Neural progenitor cell (in vitro differentiated cells): ENCODE measurements at regions not wholly inside any gene's neighbourhood (a gene's known extent, or its start where the extent isn't known, plus 50 kb on each side); places are given as distances from the start of the nearest gene placed in this dataset.

Source experiments
- DNase-seq: peaks from one replicate; pipeline ENCODE4 v3.0.0-alpha.2; 2016; ENCODE audit warnings: low spot score
- H2AFZ ChIP-seq: fragments of 200-600 bp; sonication (generic); replicated peaks from 2 replicates; pipeline ENCODE4 v1.6.1; 2016; ENCODE audit warnings: antibody characterized with exemption
- H3F3A ChIP-seq: fragments of 200-600 bp; sonication (generic); 2 replicates; pipeline ENCODE4 v1.6.1; 2016; ENCODE audit warnings: antibody characterized with exemption, low read depth
- H3K27ac ChIP-seq: fragments of 200-600 bp; sonication (generic); 2 replicates; pipeline ENCODE4 v1.5.1; 2016; ENCODE audit warnings: mild to moderate bottlenecking
- H3K27me3 ChIP-seq: fragments of 200-600 bp; sonication (generic); 2 replicates; pipeline ENCODE4 v1.6.1; 2016; ENCODE audit warnings: mild to moderate bottlenecking, moderate library complexity
- H3K36me3 ChIP-seq: fragments of 200-600 bp; sonication (generic); 2 replicates; pipeline ENCODE4 v1.5.1; 2016
- H3K4me1 ChIP-seq: fragments of 200-600 bp; sonication (generic); 2 replicates; pipeline ENCODE4 v1.6.1; 2016; ENCODE audit warnings: mixed run types
- H3K4me2 ChIP-seq: fragments of 200-600 bp; sonication (generic); 2 replicates; pipeline ENCODE4 v1.6.1; 2016
- H3K4me3 ChIP-seq: fragments of 200-600 bp; sonication (generic); 2 replicates; pipeline ENCODE4 v1.5.1; 2016
- H3K79me2 ChIP-seq: fragments of 200-600 bp; sonication (generic); 2 replicates; pipeline ENCODE4 v1.6.1; 2016; ENCODE audit warnings: low read depth
- H3K9ac ChIP-seq: fragments of 200-600 bp; sonication (generic); 2 replicates; pipeline ENCODE4 v1.6.1; 2016
- H3K9me3 ChIP-seq: fragments of 200-600 bp; sonication (generic); 2 replicates; pipeline ENCODE4 v1.5.1; 2016; ENCODE audit warnings: low read depth
- H4K20me1 ChIP-seq: fragments of 200-600 bp; sonication (generic); 2 replicates; pipeline ENCODE4 v1.6.1; 2016; ENCODE audit warnings: low read depth
- H3K27ac Mint-ChIP-seq: 3 replicates; pipeline ENCODE4 v1.8.0; 2021; ENCODE audit warnings: mixed read lengths
- H3K27me3 Mint-ChIP-seq: 2 replicates; pipeline ENCODE4 v1.8.0; 2022; ENCODE audit warnings: low read depth, mild to moderate bottlenecking, inconsistent platforms, moderate library complexity, mixed read lengths; ENCODE audit not compliant: insufficient read depth
- H3K36me3 Mint-ChIP-seq: 3 replicates; pipeline ENCODE4 v1.8.0; 2021; ENCODE audit warnings: mixed read lengths
- H3K4me1 Mint-ChIP-seq: 3 replicates; pipeline ENCODE4 v1.8.0; 2021; ENCODE audit warnings: mixed read lengths
- H3K4me3 Mint-ChIP-seq: 3 replicates; pipeline ENCODE4 v1.8.0; 2021; ENCODE audit warnings: mild to moderate bottlenecking, moderate library complexity, mixed read lengths
- H3K9me3 Mint-ChIP-seq: 3 replicates; pipeline ENCODE4 v1.8.0; 2020; ENCODE audit warnings: mixed read lengths
- EZH2 ChIP-seq: fragments of 200-600 bp; sonication (generic); IDR thresholded peaks from 2 replicates; pipeline ENCODE4 v1.6.1; 2017; ENCODE audit warnings: antibody characterized with exemption, mild to moderate bottlenecking, moderate library complexity
- EZH2phosphoT487 ChIP-seq: fragments of 200-600 bp; sonication (generic); IDR thresholded peaks from 2 replicates; pipeline ENCODE4 v1.6.1; 2017; ENCODE audit warnings: antibody characterized with exemption
- TF ChIP-seq, protein P1 (sequence below): fragments of 200-600 bp; sonication (generic); IDR thresholded peaks from 2 replicates; pipeline ENCODE4 v1.5.1; 2017; ENCODE audit warnings: antibody characterized with exemption, mild to moderate bottlenecking

DNA sequence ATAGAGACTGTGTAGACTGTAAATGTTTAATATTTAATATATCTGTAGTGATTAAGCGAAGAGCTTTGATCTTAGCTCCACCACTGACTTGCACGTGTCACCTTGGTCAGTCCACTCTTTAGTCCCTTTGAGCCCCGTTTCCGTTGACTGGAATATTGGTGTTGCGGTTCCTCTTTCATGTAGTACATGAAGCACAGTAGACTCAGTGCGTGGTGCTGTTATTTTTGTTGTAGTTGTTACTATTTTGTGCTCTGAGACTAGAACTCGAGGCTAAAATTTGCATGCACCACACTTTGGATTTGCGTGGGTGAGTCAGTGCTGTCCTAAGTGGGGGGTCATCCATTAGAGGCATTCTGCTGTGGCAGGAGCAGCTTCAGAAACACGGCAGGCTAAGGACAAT is 291.4 kb downstream of the QKI start:
- Histone ChIP-seq H4K20me1 (no peaks in the 10 kb centered on the region), H3K36me3 (no peaks in the 10 kb centered on the region), H3K4me3 (no peak overlapping the region), H3F3A (no peaks in the 10 kb centered on the region), H3K9ac (no peak overlapping the region), H3K27ac (no peak overlapping the region), H2AFZ (no peak overlapping the region), H3K9me3 (no peaks in the 10 kb centered on the region), H3K4me1 (no peaks in the 10 kb centered on the region), H3K27me3 (no peaks in the 10 kb centered on the region), H3K4me2 (no peak overlapping the region), H3K79me2 (no peaks in the 10 kb centered on the region)
- peaks cover 4% of the 10 kb centered on the region for H3K27me3 Mint-ChIP-seq
- H3K4me1 Mint-ChIP-seq, result peaks cover 8% of the 10 kb centered on the region
- H3K27ac Mint-ChIP-seq, result no peak overlapping the region
- H3K36me3 Mint-ChIP-seq, result no peaks in the 10 kb centered on the region
- TF ChIP-seq, protein P1, sequence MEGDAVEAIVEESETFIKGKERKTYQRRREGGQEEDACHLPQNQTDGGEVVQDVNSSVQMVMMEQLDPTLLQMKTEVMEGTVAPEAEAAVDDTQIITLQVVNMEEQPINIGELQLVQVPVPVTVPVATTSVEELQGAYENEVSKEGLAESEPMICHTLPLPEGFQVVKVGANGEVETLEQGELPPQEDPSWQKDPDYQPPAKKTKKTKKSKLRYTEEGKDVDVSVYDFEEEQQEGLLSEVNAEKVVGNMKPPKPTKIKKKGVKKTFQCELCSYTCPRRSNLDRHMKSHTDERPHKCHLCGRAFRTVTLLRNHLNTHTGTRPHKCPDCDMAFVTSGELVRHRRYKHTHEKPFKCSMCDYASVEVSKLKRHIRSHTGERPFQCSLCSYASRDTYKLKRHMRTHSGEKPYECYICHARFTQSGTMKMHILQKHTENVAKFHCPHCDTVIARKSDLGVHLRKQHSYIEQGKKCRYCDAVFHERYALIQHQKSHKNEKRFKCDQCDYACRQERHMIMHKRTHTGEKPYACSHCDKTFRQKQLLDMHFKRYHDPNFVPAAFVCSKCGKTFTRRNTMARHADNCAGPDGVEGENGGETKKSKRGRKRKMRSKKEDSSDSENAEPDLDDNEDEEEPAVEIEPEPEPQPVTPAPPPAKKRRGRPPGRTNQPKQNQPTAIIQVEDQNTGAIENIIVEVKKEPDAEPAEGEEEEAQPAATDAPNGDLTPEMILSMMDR, result no peak
- TF ChIP-seq EZH2phosphoT487 (no peak), EZH2 (no peak)
- H3K4me3 Mint-ChIP-seq, result no peak overlapping the region
- H3K9me3 Mint-ChIP-seq, result peaks cover 5% of the 10 kb centered on the region
- no peak for DNase-seq

DNA sequence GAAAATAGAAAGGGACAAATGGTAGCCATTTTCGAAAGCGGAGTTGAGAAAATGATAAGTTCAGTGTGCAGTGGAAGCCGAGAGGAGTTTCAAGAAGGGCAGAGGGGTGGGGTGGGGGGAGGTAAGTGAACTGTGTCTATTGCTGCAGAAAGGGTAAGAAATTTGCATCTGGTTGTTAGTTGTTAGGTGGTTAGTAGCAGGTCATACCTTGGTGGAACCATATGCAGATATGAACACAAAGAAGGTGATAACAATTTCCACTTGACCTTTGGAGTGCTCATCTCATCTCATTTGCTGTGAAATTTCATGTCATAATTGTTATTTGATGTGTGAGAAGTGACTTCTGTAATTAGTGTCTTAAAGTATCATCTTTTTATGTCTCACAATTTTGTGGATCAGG is 288.2 kb downstream of the QKI start:
- no peak overlapping the region for H3K27ac Mint-ChIP-seq
- peaks cover 4% of the 10 kb centered on the region for H3K36me3 Mint-ChIP-seq
- H3K79me2 ChIP-seq, result no peaks in the 10 kb centered on the region
- H3K9ac ChIP-seq, result no peak overlapping the region
- H3K4me2 ChIP-seq, result no peak overlapping the region
- H4K20me1 ChIP-seq, result no peaks in the 10 kb centered on the region
- no peak overlapping the region for H2AFZ ChIP-seq
- no peaks in the 10 kb centered on the region for H3K4me1 ChIP-seq
- no peaks in the 10 kb centered on the region for H3F3A ChIP-seq
- H3K4me3 Mint-ChIP-seq, result no peak overlapping the region
- no peak overlapping the region for H3K27ac ChIP-seq
- no peaks in the 10 kb centered on the region for H3K27me3 ChIP-seq
- H3K27me3 Mint-ChIP-seq, result peaks cover 6% of the 10 kb centered on the region
- H3K36me3 ChIP-seq, result no peaks in the 10 kb centered on the region
- TF ChIP-seq EZH2, result no peak
- no peak for TF ChIP-seq EZH2phosphoT487
- TF ChIP-seq, protein P1, result no peak
- no peak overlapping the region for H3K4me3 ChIP-seq
- DNase-seq, result no peak
- H3K9me3 Mint-ChIP-seq, result peaks cover 8% of the 10 kb centered on the region
- no peaks in the 10 kb centered on the region for H3K9me3 ChIP-seq
- H3K4me1 Mint-ChIP-seq, result peaks cover 17% of the 10 kb centered on the region

DNA sequence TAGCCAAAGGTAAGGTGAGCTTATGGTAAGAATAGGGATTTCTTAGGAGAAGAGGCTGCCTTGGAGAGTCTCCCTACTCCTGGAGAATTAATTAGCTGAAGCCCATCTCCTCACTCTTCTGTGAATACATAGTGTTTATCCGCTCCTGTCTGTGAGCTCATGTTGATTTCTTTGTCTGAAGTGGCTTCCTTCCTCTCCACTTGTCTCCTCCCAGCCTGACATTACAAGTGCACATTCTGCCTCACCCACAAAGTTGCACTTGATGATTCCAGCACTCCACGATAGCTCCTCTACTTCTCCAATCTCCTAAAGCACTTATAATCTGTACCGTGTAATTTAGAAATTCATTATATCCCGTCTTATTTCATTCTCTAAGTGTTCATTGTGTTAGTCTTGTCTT is 287.2 kb downstream of the QKI start:
- Histone ChIP-seq H3K4me1 (no peaks in the 10 kb centered on the region), H3K9me3 (no peaks in the 10 kb centered on the region), H3K27ac (no peak overlapping the region), H3F3A (no peaks in the 10 kb centered on the region), H4K20me1 (no peaks in the 10 kb centered on the region), H3K79me2 (no peaks in the 10 kb centered on the region), H3K4me3 (no peak overlapping the region), H3K9ac (no peak overlapping the region), H3K4me2 (no peak overlapping the region), H3K36me3 (no peaks in the 10 kb centered on the region), H3K27me3 (no peaks in the 10 kb centered on the region), H2AFZ (no peak overlapping the region)
- peaks cover 9% of the 10 kb centered on the region for H3K9me3 Mint-ChIP-seq
- H3K27ac Mint-ChIP-seq, result no peak overlapping the region
- H3K4me1 Mint-ChIP-seq, result peaks cover 14% of the 10 kb centered on the region
- no peak for DNase-seq
- peaks cover 3% of the 10 kb centered on the region for H3K27me3 Mint-ChIP-seq
- H3K4me3 Mint-ChIP-seq, result no peak overlapping the region
- H3K36me3 Mint-ChIP-seq, result peaks cover 4% of the 10 kb centered on the region
- TF ChIP-seq EZH2phosphoT487 (no peak), EZH2 (no peak)
- TF ChIP-seq, protein P1, result no peak
